ES-I3 (cell line): ENCODE measurements at regions not wholly inside any gene's neighbourhood (a gene's known extent, or its start where the extent isn't known, plus 50 kb on each side); places are given as distances from the start of the nearest gene placed in this dataset.

Source experiments
- H3K36me3 ChIP-seq: 2 replicates; pipeline ENCODE4 v1.6.1; 2013; ENCODE audit warnings: mild to moderate bottlenecking, low read length, control low read depth, moderate library complexity; ENCODE audit not compliant: insufficient read depth
- H3K4me1 ChIP-seq: 2 replicates; pipeline ENCODE4 v1.6.1; 2013; ENCODE audit warnings: mild to moderate bottlenecking, control low read depth, low read length; ENCODE audit not compliant: insufficient read depth
- H3K9ac ChIP-seq: 2 replicates; pipeline ENCODE4 v1.6.1; 2013; ENCODE audit warnings: low read depth, mild to moderate bottlenecking, low read length, moderate library complexity
- H3K9me3 ChIP-seq: 2 replicates; pipeline ENCODE4 v1.6.1; 2013; ENCODE audit warnings: mild to moderate bottlenecking, low read length, moderate library complexity; ENCODE audit not compliant: control insufficient read depth, insufficient read depth

GRCh38 chr10:90975096-90975495, 54.2 kb upstream of the ANKRD1 start:
- H3K9me3 ChIP-seq, result no peaks in the 10 kb centered on the region
- H3K9ac ChIP-seq, result no peak overlapping the region
- H3K36me3 ChIP-seq, result no peaks in the 10 kb centered on the region
- no peaks in the 10 kb centered on the region for H3K4me1 ChIP-seq

- H3K4me1 ChIP-seq, result no peaks in the 10 kb centered on the region
- H3K36me3 ChIP-seq, result no peaks in the 10 kb centered on the region
- H3K9ac ChIP-seq, result no peak overlapping the region
- no peaks in the 10 kb centered on the region for H3K9me3 ChIP-seq
These were observed 56.4 kb upstream of the ANKRD1 start for GRCh38 chr10:90977162-90977854.

- Histone ChIP-seq H3K9ac (no peak overlapping the region), H3K9me3 (no peaks in the 10 kb centered on the region), H3K4me1 (no peaks in the 10 kb centered on the region), H3K36me3 (no peaks in the 10 kb centered on the region)
These were observed 57.1 kb upstream of the ANKRD1 start for GRCh38 chr10:90977855-90978486.

- H3K36me3 ChIP-seq, result no peaks in the 10 kb centered on the region
- no peak overlapping the region for H3K9ac ChIP-seq
- no peaks in the 10 kb centered on the region for H3K4me1 ChIP-seq
- H3K9me3 ChIP-seq, result no peaks in the 10 kb centered on the region
These were observed 61.6 kb upstream of the ANKRD1 start for GRCh38 chr10:90982406-90983008.

- no peaks in the 10 kb centered on the region for H3K4me1 ChIP-seq
- H3K9ac ChIP-seq, result no peak overlapping the region
- no peaks in the 10 kb centered on the region for H3K36me3 ChIP-seq
- H3K9me3 ChIP-seq, result no peaks in the 10 kb centered on the region
These were observed 63.1 kb upstream of the ANKRD1 start for GRCh38 chr10:90983914-90984549.

GRCh38 chr10:90984898-90985297, 64.0 kb upstream of the ANKRD1 start:
- Histone ChIP-seq H3K4me1 (no peaks in the 10 kb centered on the region), H3K36me3 (no peaks in the 10 kb centered on the region), H3K9ac (no peak overlapping the region), H3K9me3 (no peaks in the 10 kb centered on the region)

- no peaks in the 10 kb centered on the region for H3K4me1 ChIP-seq
- no peaks in the 10 kb centered on the region for H3K9me3 ChIP-seq
- no peaks in the 10 kb centered on the region for H3K36me3 ChIP-seq
- H3K9ac ChIP-seq, result no peak overlapping the region
These were observed 64.5 kb upstream of the ANKRD1 start for GRCh38 chr10:90985321-90985933.

- H3K4me1 ChIP-seq, result no peaks in the 10 kb centered on the region
- H3K9me3 ChIP-seq, result no peaks in the 10 kb centered on the region
- H3K36me3 ChIP-seq, result no peaks in the 10 kb centered on the region
- H3K9ac ChIP-seq, result no peak overlapping the region
These were observed 65.4 kb upstream of the ANKRD1 start for GRCh38 chr10:90986136-90986760.

GRCh38 chr10:90986870-90987269, 66.0 kb upstream of the ANKRD1 start:
- no peak overlapping the region for H3K9ac ChIP-seq
- no peaks in the 10 kb centered on the region for H3K4me1 ChIP-seq
- H3K9me3 ChIP-seq, result no peaks in the 10 kb centered on the region
- H3K36me3 ChIP-seq, result no peaks in the 10 kb centered on the region

- H3K9ac ChIP-seq, result no peak overlapping the region
- no peaks in the 10 kb centered on the region for H3K9me3 ChIP-seq
- H3K36me3 ChIP-seq, result no peaks in the 10 kb centered on the region
- no peaks in the 10 kb centered on the region for H3K4me1 ChIP-seq
These were observed 66.5 kb upstream of the ANKRD1 start for GRCh38 chr10:90987383-90987782.

GRCh38 chr10:90988024-90988423, 67.1 kb upstream of the ANKRD1 start:
- Histone ChIP-seq H3K9ac (no peak overlapping the region), H3K36me3 (no peaks in the 10 kb centered on the region), H3K9me3 (no peaks in the 10 kb centered on the region), H3K4me1 (no peaks in the 10 kb centered on the region)

- H3K9ac ChIP-seq, result no peak overlapping the region
- H3K36me3 ChIP-seq, result no peaks in the 10 kb centered on the region
- H3K4me1 ChIP-seq, result no peaks in the 10 kb centered on the region
- no peaks in the 10 kb centered on the region for H3K9me3 ChIP-seq
These were observed 67.9 kb upstream of the ANKRD1 start for GRCh38 chr10:90988802-90989201.

GRCh38 chr10:90989378-90989777, 68.5 kb upstream of the ANKRD1 start:
- H3K9ac ChIP-seq, result no peak overlapping the region
- no peaks in the 10 kb centered on the region for H3K4me1 ChIP-seq
- H3K36me3 ChIP-seq, result no peaks in the 10 kb centered on the region
- H3K9me3 ChIP-seq, result no peaks in the 10 kb centered on the region

GRCh38 chr10:90992462-90992861, 71.6 kb upstream of the ANKRD1 start:
- Histone ChIP-seq H3K4me1 (no peaks in the 10 kb centered on the region), H3K9ac (no peak overlapping the region), H3K36me3 (no peaks in the 10 kb centered on the region), H3K9me3 (no peaks in the 10 kb centered on the region)
